ENCODE measurements at regions not wholly inside any gene's neighbourhood (a gene's known extent, or its start where the extent isn't known, plus 50 kb on each side); places are given as distances from the start of the nearest gene placed in this dataset.

- TF ChIP-seq CTCF (IDR thresholded peaks at IDR 0.05) (no peak), POLR2A (IDR thresholded peaks at IDR 0.05) (no peak)
Observed at GRCh38 chr3:6717026-6717943, 143.6 kb upstream of the GRM7 start.
